LNCAP (cell line): ENCODE measurements at regions not wholly inside any gene's neighbourhood (a gene's known extent, or its start where the extent isn't known, plus 50 kb on each side); places are given as distances from the start of the nearest gene placed in this dataset.

Source experiments
- CTCF ChIP-seq: fragments of 450-650 bp; IDR thresholded peaks from 2 replicates; pipeline ENCODE4 v1.5.1; 2017; ENCODE audit warnings: mild to moderate bottlenecking

GRCh38 chr14:38838979-38839323 lies 264.1 kb downstream of the SEC23A start:
- no peak for TF ChIP-seq CTCF

GRCh38 chr14:38838049-38838978 lies 264.7 kb downstream of the SEC23A start:
- TF ChIP-seq CTCF, result no peak

- TF ChIP-seq CTCF, result no peak
Measured at GRCh38 chr14:38837343-38838048, 265.5 kb downstream of the SEC23A start.

- TF ChIP-seq CTCF, result no peak
Measured at GRCh38 chr14:38836539-38836938, 266.5 kb downstream of the SEC23A start.

GRCh38 chr14:38835874-38836273 lies 267.2 kb downstream of the SEC23A start:
- TF ChIP-seq CTCF, result no peak

GRCh38 chr14:38828183-38828827 lies 274.7 kb downstream of the SEC23A start:
- no peak for TF ChIP-seq CTCF

GRCh38 chr14:38824706-38825105 lies 278.3 kb downstream of the SEC23A start:
- no peak for TF ChIP-seq CTCF
